ENCODE measurements at regions not wholly inside any gene's neighbourhood (a gene's known extent, or its start where the extent isn't known, plus 50 kb on each side); places are given as distances from the start of the nearest gene placed in this dataset.

DNA sequence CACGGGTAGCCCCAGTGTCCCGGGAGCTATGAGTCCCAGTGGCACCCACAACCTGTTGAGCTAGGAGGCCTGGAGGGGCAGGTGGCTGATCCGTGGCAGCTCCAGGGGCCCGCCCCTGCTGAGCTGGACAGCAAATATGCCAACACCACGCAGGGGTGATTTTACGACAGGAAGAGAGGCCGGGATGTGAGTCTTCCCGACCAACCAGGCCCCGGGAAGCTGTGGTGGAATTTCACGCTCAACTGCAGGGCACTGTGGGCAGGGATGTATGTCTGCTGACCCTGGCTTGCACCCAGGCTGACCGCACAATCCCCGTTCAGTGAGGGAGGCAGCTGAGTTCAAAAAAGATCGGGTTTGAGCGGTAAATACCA, 183.9 kb downstream of the ERMARD start:
- Histone ChIP-seq H3K4me1 (ENCODE audit: control insufficient read depth, insufficient read depth, low read length) (peaks cover 6% of the 10 kb centered on the region), H3K36me3 (ENCODE audit: control insufficient read depth, insufficient read depth, low read length) (no peaks in the 10 kb centered on the region), H3K4me3 (ENCODE audit: low read length) (no peak overlapping the region), H3K27ac (ENCODE audit: low read length) (no peak overlapping the region), H3K9me3 (ENCODE audit: control insufficient read depth, insufficient read depth, low read length) (no peaks in the 10 kb centered on the region), H3K27me3 (ENCODE audit: control insufficient read depth, insufficient read depth, low read length) (no peaks in the 10 kb centered on the region; the same call in 1 of the 2 replicates)
- DNase-seq (ENCODE audit: low read depth, low spot score): no peak
- no CpG with 5 or more reads among the region's 14 CpGs for WGBS (ENCODE audit: insufficient coverage, insufficient read length)

DNA sequence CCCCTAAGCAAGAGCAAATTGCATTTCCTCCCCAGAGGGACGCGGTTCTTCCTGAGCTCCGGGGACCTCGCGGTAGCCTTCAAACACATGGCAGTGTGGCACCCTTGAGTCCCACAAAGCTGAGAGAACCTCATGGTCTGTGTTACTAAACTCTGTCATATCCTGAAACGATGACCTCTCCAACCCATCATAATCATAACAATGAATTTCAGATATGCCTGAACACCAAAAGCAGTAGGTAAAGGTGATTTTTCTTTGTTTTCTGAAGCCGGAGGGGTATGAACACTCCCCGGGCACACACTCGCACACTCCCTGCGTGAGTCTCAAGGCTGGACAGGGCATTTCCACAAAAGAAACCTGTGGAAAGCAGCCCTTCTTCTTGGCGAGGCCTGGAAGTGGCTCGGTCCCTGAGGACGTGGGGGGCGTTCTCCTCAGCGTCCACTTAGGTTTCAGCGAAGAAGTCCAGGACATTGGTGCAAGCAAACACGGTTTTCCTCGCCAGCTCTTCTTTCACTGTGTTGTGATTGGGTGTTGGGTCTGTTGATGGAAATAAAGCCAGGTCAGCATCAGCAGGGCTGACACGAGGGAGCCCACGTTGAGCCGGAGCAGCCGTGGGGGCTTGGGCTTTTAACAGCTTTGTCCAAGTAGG, 183.4 kb downstream of the ERMARD start:
- H3K27ac ChIP-seq (ENCODE audit: low read length): no peak overlapping the region
- whole genome bisulfite sequencing (ENCODE audit: insufficient coverage, insufficient read length): no CpG with 5 or more reads among the region's 22 CpGs
- H3K9me3 ChIP-seq (ENCODE audit: control insufficient read depth, insufficient read depth, low read length): no peaks in the 10 kb centered on the region
- no peaks in the 10 kb centered on the region; the same call in 1 of the 2 replicates for H3K27me3 ChIP-seq (ENCODE audit: control insufficient read depth, insufficient read depth, low read length)
- DNase-seq (ENCODE audit: low read depth, low spot score): no peak
- H3K4me1 ChIP-seq (ENCODE audit: control insufficient read depth, insufficient read depth, low read length): peaks cover 6% of the 10 kb centered on the region
- H3K36me3 ChIP-seq (ENCODE audit: control insufficient read depth, insufficient read depth, low read length): no peaks in the 10 kb centered on the region
- no peak overlapping the region for H3K4me3 ChIP-seq (ENCODE audit: low read length)

DNA sequence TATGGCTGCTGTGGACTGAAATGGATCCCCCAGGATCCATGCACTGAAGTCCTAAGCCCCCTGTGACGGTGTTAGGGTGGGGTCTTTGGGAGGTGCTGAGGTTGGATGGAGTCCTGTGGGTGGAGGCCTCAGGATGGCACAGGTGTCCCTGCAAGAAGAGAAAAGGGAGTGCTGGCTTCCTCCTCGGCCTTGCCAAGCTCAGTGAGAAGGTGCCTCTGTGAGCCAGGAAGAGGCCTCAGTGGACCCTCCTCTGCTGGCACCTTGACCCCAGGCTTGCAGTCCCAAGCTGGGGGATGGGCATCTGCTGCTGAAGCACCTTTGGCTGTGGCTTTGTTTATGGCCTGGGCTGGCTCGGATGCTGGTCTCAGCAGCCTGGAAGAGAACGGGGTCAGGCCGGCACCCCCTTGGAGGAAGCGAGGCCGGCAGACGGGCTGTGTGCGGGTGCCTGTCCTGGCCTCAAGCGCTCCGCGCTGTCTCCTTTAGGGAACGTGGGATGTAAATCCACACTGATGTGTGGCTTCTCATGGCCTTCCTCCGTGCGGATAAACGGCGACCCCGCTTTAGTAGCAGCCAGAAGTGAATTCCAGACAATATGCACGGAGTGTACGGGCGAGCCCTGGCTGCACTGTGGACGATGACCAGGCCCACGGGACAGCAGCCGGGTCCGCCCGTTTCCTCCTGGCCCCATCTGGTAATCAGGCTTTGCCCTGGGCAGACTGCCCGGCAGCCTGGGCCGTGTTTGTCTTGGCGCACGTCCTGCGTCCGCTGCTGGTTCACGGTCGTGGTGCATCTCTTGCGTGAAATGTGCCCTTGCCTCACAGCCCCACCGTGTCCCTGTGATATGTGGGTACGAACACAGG, 182.6 kb downstream of the ERMARD start:
- no peak for DNase-seq (ENCODE audit: low read depth, low spot score)
- no peak overlapping the region for H3K4me3 ChIP-seq (ENCODE audit: low read length)
- H3K27ac ChIP-seq (ENCODE audit: low read length): no peak overlapping the region
- no peaks in the 10 kb centered on the region for H3K9me3 ChIP-seq (ENCODE audit: control insufficient read depth, insufficient read depth, low read length)
- WGBS (ENCODE audit: insufficient coverage, insufficient read length): no CpG with 5 or more reads among the region's 37 CpGs
- no peaks in the 10 kb centered on the region for H3K36me3 ChIP-seq (ENCODE audit: control insufficient read depth, insufficient read depth, low read length)
- H3K4me1 ChIP-seq (ENCODE audit: control insufficient read depth, insufficient read depth, low read length): peaks cover 6% of the 10 kb centered on the region
- H3K27me3 ChIP-seq (ENCODE audit: control insufficient read depth, insufficient read depth, low read length): no peaks in the 10 kb centered on the region; the same call in 1 of the 2 replicates

DNA sequence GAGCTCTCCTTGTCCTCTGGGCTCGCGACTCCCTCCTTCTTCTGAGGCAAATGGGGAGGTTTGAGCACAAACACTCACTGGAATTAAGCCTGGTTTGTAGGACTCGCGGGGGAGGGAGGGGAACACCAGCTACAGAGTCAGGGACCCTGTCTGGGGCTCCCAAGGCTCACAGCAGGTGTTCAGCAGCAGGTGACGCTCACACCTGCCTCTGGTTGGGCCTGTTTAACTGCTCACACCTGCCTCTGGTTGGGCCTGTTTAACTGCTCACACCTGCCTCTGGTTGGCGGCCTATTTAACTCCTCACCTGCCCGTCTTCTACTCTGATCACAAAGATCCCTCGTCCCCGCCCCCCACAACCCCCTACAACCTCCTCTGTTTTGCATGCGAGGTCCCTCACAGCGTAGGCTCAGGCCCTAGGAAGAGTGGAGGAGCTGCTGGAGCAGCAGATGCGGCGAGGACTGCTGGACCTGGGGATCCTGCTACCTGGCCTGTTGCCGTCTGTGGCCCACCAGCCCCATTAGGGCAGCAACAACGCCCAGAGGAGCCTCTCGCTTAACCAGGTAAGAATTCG, 181.9 kb downstream of the ERMARD start:
- DNase-seq (ENCODE audit: low read depth, low spot score): no peak
- Histone ChIP-seq H3K9me3 (ENCODE audit: control insufficient read depth, insufficient read depth, low read length) (no peaks in the 10 kb centered on the region), H3K27me3 (ENCODE audit: control insufficient read depth, insufficient read depth, low read length) (no peaks in the 10 kb centered on the region; the same call in 1 of the 2 replicates), H3K27ac (ENCODE audit: low read length) (no peak overlapping the region), H3K36me3 (ENCODE audit: control insufficient read depth, insufficient read depth, low read length) (no peaks in the 10 kb centered on the region), H3K4me3 (ENCODE audit: low read length) (no peak overlapping the region), H3K4me1 (ENCODE audit: control insufficient read depth, insufficient read depth, low read length) (peaks cover 6% of the 10 kb centered on the region)
- WGBS (ENCODE audit: insufficient coverage, insufficient read length): no CpG with 5 or more reads among the region's 17 CpGs

DNA sequence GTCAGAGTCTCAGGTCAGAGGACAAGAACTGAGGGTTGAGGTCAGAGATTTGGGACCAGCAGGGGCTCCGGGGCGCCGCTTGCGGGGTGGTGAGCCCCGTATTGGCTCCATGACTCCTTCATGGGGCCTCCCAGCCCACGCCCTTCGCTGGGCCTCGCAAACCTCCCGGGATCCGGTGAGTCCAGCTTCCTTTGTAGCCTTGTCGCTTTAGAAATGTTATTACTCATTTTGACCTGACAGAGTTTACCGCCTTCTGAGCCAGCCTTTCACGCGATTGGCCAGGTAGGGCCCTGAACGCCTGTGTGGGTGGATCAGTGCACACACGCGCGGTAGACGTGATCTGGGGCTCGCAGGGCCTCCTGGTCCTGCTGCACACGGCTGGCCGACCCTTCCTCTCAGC, 181.1 kb downstream of the ERMARD start:
- no peaks in the 10 kb centered on the region for H3K36me3 ChIP-seq (ENCODE audit: control insufficient read depth, insufficient read depth, low read length)
- no peaks in the 10 kb centered on the region; the same call in 1 of the 2 replicates for H3K27me3 ChIP-seq (ENCODE audit: control insufficient read depth, insufficient read depth, low read length)
- H3K27ac ChIP-seq (ENCODE audit: low read length): no peak overlapping the region
- DNase-seq (ENCODE audit: low read depth, low spot score): no peak
- H3K4me1 ChIP-seq (ENCODE audit: control insufficient read depth, insufficient read depth, low read length): peaks cover 6% of the 10 kb centered on the region
- H3K4me3 ChIP-seq (ENCODE audit: low read length): no peak overlapping the region
- no CpG with 5 or more reads among the region's 22 CpGs for WGBS (ENCODE audit: insufficient coverage, insufficient read length)
- no peaks in the 10 kb centered on the region for H3K9me3 ChIP-seq (ENCODE audit: control insufficient read depth, insufficient read depth, low read length)

DNA sequence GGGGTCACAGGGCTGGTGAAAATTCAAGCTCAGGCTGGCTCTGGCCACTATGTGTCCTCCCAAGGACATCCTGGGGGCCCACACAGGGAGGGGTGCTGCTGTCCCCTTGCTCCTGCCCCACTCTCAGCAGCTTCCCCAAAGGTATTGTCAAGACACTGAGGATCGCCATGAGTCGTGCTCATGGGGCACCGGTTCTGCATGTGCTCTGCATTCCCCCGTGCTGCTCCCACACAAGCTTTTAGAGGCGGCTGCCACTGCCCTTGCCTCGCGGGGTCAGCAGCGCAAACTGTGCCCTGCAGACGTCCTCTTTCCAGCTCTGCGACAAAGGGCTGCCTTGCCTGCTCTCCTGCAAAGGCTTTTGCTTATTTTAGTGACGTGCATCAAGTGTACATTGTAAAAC, 179.8 kb downstream of the ERMARD start:
- Histone ChIP-seq H3K9me3 (ENCODE audit: control insufficient read depth, insufficient read depth, low read length) (no peaks in the 10 kb centered on the region), H3K27me3 (ENCODE audit: control insufficient read depth, insufficient read depth, low read length) (no peaks in the 10 kb centered on the region; the same call in 1 of the 2 replicates), H3K4me3 (ENCODE audit: low read length) (no peak overlapping the region), H3K27ac (ENCODE audit: low read length) (no peak overlapping the region), H3K4me1 (ENCODE audit: control insufficient read depth, insufficient read depth, low read length) (peaks cover 6% of the 10 kb centered on the region), H3K36me3 (ENCODE audit: control insufficient read depth, insufficient read depth, low read length) (no peaks in the 10 kb centered on the region)
- DNase-seq (ENCODE audit: low read depth, low spot score): no peak
- no CpG with 5 or more reads among the region's 11 CpGs for WGBS (ENCODE audit: insufficient coverage, insufficient read length)

DNA sequence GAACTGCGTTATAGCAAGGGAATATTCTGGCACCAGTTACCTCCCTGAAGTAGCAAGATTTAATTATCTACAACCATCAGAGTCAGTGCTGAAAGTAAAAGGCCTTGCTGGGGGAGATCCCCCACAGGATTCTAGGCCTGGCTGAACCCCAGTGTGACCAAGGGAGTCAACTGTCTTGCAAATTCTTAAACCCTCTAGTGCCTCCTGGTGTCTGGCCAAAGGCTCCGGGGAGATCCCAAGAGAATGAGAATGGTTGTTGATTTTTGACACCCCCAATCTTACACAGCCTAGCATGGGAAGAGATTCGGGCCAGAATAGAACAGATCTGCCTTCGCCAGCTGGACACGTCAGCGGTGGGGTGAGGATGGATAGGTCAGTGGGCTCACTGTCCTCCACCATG, 179.4 kb downstream of the ERMARD start:
- WGBS (ENCODE audit: insufficient coverage, insufficient read length): no CpG with 5 or more reads among the region's 6 CpGs

DNA sequence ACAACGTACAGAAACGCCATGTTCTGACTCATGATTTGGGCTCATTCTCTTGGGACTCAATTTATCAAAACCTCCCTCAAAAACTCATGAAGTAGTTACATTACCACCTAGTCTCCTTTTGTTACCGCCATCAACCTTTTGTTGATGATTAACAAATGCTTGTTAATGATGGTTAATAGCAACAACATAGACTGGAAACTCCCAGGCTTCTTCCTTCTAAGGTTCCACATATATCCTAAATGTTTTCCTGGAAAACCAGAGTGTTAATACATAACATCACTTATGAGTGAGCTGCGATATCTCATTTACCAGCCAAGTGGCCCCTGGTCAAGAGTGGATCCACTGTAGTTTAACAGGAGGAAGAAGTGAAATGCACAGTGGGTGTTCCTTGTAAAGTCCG, 176.3 kb downstream of the ERMARD start:
- peaks cover 2% of the 10 kb centered on the region; the same call in 1 of the 2 replicates for H3K4me1 ChIP-seq (ENCODE audit: control insufficient read depth, insufficient read depth, low read length)
- no peaks in the 10 kb centered on the region for H3K27me3 ChIP-seq (ENCODE audit: control insufficient read depth, insufficient read depth, low read length)
- DNase-seq (ENCODE audit: low read depth, low spot score): no peak
- no peak overlapping the region for H3K4me3 ChIP-seq (ENCODE audit: low read length)
- no peak overlapping the region for H3K27ac ChIP-seq (ENCODE audit: low read length)
- WGBS (ENCODE audit: insufficient coverage, insufficient read length): no CpG with 5 or more reads among the region's 5 CpGs
- no peaks in the 10 kb centered on the region for H3K36me3 ChIP-seq (ENCODE audit: control insufficient read depth, insufficient read depth, low read length)
- no peaks in the 10 kb centered on the region for H3K9me3 ChIP-seq (ENCODE audit: control insufficient read depth, insufficient read depth, low read length)

More for the DNA sequence above, 179.4 kb downstream of the ERMARD start:
- Histone ChIP-seq H3K4me3 (ENCODE audit: low read length) (no peak overlapping the region), H3K36me3 (ENCODE audit: control insufficient read depth, insufficient read depth, low read length) (no peaks in the 10 kb centered on the region), H3K4me1 (ENCODE audit: control insufficient read depth, insufficient read depth, low read length) (peaks cover 6% of the 10 kb centered on the region), H3K27me3 (ENCODE audit: control insufficient read depth, insufficient read depth, low read length) (no peaks in the 10 kb centered on the region), H3K9me3 (ENCODE audit: control insufficient read depth, insufficient read depth, low read length) (no peaks in the 10 kb centered on the region), H3K27ac (ENCODE audit: low read length) (no peak overlapping the region)
- DNase-seq (ENCODE audit: low read depth, low spot score): no peak

DNA sequence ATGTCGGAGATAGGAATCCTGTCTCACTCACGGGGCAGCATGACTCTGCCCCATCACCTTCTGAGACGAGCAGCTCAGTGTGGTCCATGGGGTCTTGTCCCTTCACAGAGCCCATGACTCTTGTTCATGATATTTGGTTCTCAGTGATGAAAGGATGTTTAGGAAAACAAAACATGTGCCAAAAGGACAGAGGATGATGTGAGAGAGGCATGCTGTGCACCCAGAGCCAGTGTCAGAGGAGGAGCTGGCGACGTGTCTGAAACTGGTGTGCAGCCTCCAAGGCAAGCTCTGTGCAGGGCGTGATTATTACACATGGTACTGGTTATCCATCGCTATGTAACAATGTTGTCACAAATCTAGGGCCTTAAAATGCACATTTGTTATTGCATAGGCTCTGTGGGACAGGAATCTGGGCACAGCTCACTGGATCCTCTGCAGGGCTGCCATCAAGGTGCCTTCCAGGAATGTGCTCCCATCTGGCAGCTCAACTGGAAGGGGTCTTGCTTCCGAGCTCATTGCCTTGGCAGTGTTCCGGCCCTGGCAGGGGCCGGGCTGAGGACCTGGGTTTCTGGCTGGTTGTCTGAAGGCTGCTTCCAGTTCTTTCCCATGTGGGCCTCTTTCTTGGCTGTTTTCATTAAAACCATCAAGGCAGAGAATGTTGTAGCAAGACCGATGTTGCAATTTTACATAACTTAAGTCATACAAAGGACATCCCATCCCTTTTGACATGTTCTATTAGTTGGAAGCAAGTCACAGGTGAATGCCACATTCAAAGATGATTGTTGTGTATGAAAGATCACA, 175.4 kb downstream of the ERMARD start:
- Histone ChIP-seq H3K36me3 (ENCODE audit: control insufficient read depth, insufficient read depth, low read length) (no peaks in the 10 kb centered on the region), H3K4me1 (ENCODE audit: control insufficient read depth, insufficient read depth, low read length) (no peaks in the 10 kb centered on the region), H3K27ac (ENCODE audit: low read length) (no peak overlapping the region), H3K27me3 (ENCODE audit: control insufficient read depth, insufficient read depth, low read length) (no peaks in the 10 kb centered on the region), H3K4me3 (ENCODE audit: low read length) (no peak overlapping the region), H3K9me3 (ENCODE audit: control insufficient read depth, insufficient read depth, low read length) (no peaks in the 10 kb centered on the region)
- WGBS (ENCODE audit: insufficient coverage, insufficient read length): no CpG with 5 or more reads among the region's 11 CpGs
- no peak for DNase-seq (ENCODE audit: low read depth, low spot score)
